Neural cell (in vitro differentiated cells): ENCODE measurements at regions not wholly inside any gene's neighbourhood (a gene's known extent, or its start where the extent isn't known, plus 50 kb on each side); places are given as distances from the start of the nearest gene placed in this dataset.

Source experiments
- EP300 ChIP-seq: fragments of 450-650 bp; conservative IDR thresholded peaks from 2 replicates; pipeline ENCODE4 v1.6.1; 2014; ENCODE audit warnings: antibody characterized with exemption, mild to moderate bottlenecking, moderate library complexity; ENCODE audit not compliant: poor library complexity, severe bottlenecking
- EZH2 ChIP-seq: fragments of 200-600, 300-800 bp; shearing (Covaris generic), sonication (generic); IDR thresholded peaks from 2 replicates; pipeline ENCODE4 v1.6.1; 2014; ENCODE audit warnings: antibody characterized with exemption, low read length, borderline replicate concordance, mild to moderate bottlenecking; ENCODE audit not compliant: insufficient read depth, poor library complexity, severe bottlenecking
- POLR2AphosphoS5 ChIP-seq: IDR thresholded peaks from 2 replicates; pipeline ENCODE4 v1.6.1; 2012
- SMC3 ChIP-seq: fragments of 450-650 bp; conservative IDR thresholded peaks from 2 replicates; pipeline ENCODE4 v1.6.1; 2014; ENCODE audit warnings: antibody characterized with exemption, mild to moderate bottlenecking, moderate library complexity; ENCODE audit not compliant: poor library complexity
- TAF1 ChIP-seq: IDR thresholded peaks from 2 replicates; pipeline ENCODE4 v1.6.1; 2012; ENCODE audit warnings: low read depth
- TF ChIP-seq, protein P1 (sequence below): fragments of 450-650 bp; IDR thresholded peaks from 2 replicates; pipeline ENCODE4 v1.5.1; 2014; ENCODE audit warnings: antibody characterized with exemption, mild to moderate bottlenecking, moderate library complexity; ENCODE audit not compliant: poor library complexity, severe bottlenecking
- TF ChIP-seq, protein P2 (sequence below): IDR thresholded peaks from 2 replicates; pipeline ENCODE4 v1.6.1; 2012; ENCODE audit warnings: borderline replicate concordance

DNA sequence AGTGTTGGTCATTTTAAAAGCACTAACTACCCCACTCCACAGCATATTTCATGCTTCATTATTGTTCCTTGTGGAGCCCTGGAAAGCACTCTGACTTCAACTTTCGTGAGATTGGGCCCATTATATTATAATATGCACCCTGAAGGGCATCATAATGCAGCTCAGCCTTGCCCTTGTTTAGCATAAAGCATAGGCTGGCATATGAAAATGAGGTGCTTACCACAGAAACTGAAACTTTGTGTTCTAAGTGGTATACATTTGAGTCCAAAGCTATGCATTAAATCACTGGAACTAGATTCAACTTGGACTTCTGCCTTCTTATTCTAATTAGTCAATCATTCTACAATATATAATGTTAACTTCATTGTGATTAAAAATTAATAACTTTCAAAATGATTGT is 1027.9 kb downstream of the STIM2 start:
- TF ChIP-seq POLR2AphosphoS5: no peak
- TF ChIP-seq, protein P1, sequence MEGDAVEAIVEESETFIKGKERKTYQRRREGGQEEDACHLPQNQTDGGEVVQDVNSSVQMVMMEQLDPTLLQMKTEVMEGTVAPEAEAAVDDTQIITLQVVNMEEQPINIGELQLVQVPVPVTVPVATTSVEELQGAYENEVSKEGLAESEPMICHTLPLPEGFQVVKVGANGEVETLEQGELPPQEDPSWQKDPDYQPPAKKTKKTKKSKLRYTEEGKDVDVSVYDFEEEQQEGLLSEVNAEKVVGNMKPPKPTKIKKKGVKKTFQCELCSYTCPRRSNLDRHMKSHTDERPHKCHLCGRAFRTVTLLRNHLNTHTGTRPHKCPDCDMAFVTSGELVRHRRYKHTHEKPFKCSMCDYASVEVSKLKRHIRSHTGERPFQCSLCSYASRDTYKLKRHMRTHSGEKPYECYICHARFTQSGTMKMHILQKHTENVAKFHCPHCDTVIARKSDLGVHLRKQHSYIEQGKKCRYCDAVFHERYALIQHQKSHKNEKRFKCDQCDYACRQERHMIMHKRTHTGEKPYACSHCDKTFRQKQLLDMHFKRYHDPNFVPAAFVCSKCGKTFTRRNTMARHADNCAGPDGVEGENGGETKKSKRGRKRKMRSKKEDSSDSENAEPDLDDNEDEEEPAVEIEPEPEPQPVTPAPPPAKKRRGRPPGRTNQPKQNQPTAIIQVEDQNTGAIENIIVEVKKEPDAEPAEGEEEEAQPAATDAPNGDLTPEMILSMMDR: no peak
- no peak for TF ChIP-seq SMC3
- TF ChIP-seq EZH2: no peak
- no peak for TF ChIP-seq EP300
- TF ChIP-seq, protein P2, sequence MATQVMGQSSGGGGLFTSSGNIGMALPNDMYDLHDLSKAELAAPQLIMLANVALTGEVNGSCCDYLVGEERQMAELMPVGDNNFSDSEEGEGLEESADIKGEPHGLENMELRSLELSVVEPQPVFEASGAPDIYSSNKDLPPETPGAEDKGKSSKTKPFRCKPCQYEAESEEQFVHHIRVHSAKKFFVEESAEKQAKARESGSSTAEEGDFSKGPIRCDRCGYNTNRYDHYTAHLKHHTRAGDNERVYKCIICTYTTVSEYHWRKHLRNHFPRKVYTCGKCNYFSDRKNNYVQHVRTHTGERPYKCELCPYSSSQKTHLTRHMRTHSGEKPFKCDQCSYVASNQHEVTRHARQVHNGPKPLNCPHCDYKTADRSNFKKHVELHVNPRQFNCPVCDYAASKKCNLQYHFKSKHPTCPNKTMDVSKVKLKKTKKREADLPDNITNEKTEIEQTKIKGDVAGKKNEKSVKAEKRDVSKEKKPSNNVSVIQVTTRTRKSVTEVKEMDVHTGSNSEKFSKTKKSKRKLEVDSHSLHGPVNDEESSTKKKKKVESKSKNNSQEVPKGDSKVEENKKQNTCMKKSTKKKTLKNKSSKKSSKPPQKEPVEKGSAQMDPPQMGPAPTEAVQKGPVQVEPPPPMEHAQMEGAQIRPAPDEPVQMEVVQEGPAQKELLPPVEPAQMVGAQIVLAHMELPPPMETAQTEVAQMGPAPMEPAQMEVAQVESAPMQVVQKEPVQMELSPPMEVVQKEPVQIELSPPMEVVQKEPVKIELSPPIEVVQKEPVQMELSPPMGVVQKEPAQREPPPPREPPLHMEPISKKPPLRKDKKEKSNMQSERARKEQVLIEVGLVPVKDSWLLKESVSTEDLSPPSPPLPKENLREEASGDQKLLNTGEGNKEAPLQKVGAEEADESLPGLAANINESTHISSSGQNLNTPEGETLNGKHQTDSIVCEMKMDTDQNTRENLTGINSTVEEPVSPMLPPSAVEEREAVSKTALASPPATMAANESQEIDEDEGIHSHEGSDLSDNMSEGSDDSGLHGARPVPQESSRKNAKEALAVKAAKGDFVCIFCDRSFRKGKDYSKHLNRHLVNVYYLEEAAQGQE: no peak
- TF ChIP-seq TAF1: no peak
